GM12878 (cell line): ENCODE measurements at regions not wholly inside any gene's neighbourhood (a gene's known extent, or its start where the extent isn't known, plus 50 kb on each side); places are given as distances from the start of the nearest gene placed in this dataset.

Experiments used
- BMI1 ChIP-seq: fragments of 450-650 bp; IDR thresholded peaks from 2 replicates; pipeline ENCODE4 v1.6.1; 2016; ENCODE audit warnings: mild to moderate bottlenecking, moderate library complexity, borderline replicate concordance
- DPF2 ChIP-seq: fragments of 450-650 bp; IDR thresholded peaks from 2 replicates; pipeline ENCODE4 v1.6.1; 2017; ENCODE audit warnings: mild to moderate bottlenecking
- NFYA ChIP-seq: IDR thresholded peaks from 2 replicates; pipeline ENCODE4 v1.6.1; 2011; ENCODE audit warnings: low read depth, mild to moderate bottlenecking, low read length, improper control_type of control experiment, borderline replicate concordance
- PAX5 ChIP-seq: IDR thresholded peaks from 2 replicates; pipeline ENCODE4 v1.6.1; 2011; ENCODE audit warnings: low read depth, low read length, borderline replicate concordance
- POLR2A ChIP-seq: IDR thresholded peaks from 2 replicates; pipeline ENCODE4 v1.6.1; 2011; ENCODE audit warnings: low read depth, mild to moderate bottlenecking, low read length
- TF ChIP-seq, protein P1 (sequence below): IDR thresholded peaks from 2 replicates; pipeline ENCODE4 v1.6.1; 2011; ENCODE audit warnings: low read depth, mild to moderate bottlenecking, low read length, moderate library complexity, borderline replicate concordance; ENCODE audit errors: extremely low read depth
- TF ChIP-seq, protein P2 (sequence below): fragments of 450-650 bp; IDR thresholded peaks from 2 replicates; pipeline ENCODE4 v1.6.1; 2017; ENCODE audit warnings: low read depth, mild to moderate bottlenecking, moderate library complexity

DNA sequence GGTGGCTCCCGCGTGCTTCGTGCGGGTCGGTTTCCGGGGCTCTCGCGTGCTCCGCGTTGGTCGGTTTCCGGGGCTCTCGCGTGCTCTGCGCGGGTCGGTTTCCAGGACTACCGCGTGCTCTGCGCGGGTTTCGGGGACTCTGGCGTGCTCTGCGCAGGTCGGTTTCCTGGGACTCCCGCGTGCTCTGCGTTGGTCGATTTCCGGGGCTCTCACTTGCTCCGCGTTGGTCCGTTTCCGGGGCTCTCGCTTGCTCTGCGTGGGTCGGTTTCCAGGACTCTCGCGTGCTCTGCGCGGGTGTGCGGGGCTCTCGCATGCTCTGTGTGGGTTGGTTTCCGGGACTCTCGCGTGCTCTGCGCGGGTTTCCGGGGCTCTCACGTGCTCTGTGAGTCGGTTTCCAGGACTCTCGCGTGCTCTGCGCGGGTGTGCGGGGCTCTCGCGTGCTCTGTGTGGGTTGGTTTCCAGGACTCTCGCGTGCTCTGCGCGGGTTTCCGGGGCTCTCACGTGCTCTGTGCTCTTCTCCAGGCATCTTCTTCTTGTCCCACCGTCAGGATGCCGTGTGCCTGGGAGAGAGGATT, 109.9 kb upstream of the LRPAP1 start:
- TF ChIP-seq DPF2 (no peak), POLR2A (no peak), PAX5 (no peak), NFYA (no peak), BMI1 (no peak)
- TF ChIP-seq, protein P1, sequence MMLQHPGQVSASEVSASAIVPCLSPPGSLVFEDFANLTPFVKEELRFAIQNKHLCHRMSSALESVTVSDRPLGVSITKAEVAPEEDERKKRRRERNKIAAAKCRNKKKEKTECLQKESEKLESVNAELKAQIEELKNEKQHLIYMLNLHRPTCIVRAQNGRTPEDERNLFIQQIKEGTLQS: no peak
- TF ChIP-seq, protein P2, sequence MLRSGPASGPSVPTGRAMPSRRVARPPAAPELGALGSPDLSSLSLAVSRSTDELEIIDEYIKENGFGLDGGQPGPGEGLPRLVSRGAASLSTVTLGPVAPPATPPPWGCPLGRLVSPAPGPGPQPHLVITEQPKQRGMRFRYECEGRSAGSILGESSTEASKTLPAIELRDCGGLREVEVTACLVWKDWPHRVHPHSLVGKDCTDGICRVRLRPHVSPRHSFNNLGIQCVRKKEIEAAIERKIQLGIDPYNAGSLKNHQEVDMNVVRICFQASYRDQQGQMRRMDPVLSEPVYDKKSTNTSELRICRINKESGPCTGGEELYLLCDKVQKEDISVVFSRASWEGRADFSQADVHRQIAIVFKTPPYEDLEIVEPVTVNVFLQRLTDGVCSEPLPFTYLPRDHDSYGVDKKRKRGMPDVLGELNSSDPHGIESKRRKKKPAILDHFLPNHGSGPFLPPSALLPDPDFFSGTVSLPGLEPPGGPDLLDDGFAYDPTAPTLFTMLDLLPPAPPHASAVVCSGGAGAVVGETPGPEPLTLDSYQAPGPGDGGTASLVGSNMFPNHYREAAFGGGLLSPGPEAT: no peak
